Panc1 (cell line): ENCODE measurements at regions not wholly inside any gene's neighbourhood (a gene's known extent, or its start where the extent isn't known, plus 50 kb on each side); places are given as distances from the start of the nearest gene placed in this dataset.

ENCODE experiments used
- ATAC-seq: fragments of 200-7000 bp; cut with Tn5 transposase; 2 replicates; pipeline ENCODE4 v1.9.1; 2020; ENCODE audit warnings: mild to moderate bottlenecking, moderate library complexity
- BruUV-seq: library from RNA; stranded (reverse); fragments of 400-500 nt; replicated peaks from 2 replicates; lab custom pipeline; 2021; lab: Mats Ljungman, UMichigan
- CTCF ChIA-PET: fragments of 300-600 bp; sonication (Branson Sonifier 250); formaldehyde crosslinking; loops from one replicate; lab custom pipeline; 2022; ENCODE audit warnings: antibody characterized with exemption; lab: Charles Lee
- POLR2A ChIA-PET: fragments of 300-600 bp; sonication (Branson Sonifier 250); formaldehyde crosslinking; loops from one replicate; lab custom pipeline; 2022; ENCODE audit warnings: antibody characterized with exemption; lab: Charles Lee
- DNase-seq: peaks from one replicate; pipeline ENCODE4 v3.0.0-alpha.2; 2010; ENCODE audit warnings: low read depth, low spot score
- H3K27ac ChIP-seq: 2 replicates; pipeline ENCODE4 v1.5.1; 2011; ENCODE audit warnings: mild to moderate bottlenecking, low read length, inconsistent platforms
- H3K27me3 ChIP-seq: fragments of 200-500 bp; sonication (Bioruptor generic); 2 replicates; pipeline ENCODE4 v1.6.0; 2014; ENCODE audit warnings: low read length, inconsistent platforms; ENCODE audit not compliant: control insufficient read depth, insufficient read depth
- H3K36me3 ChIP-seq: fragments of 200-500 bp; sonication (Bioruptor generic); 2 replicates; pipeline ENCODE4 v1.5.1; 2014; ENCODE audit warnings: inconsistent platforms, mild to moderate bottlenecking, low read length, moderate library complexity; ENCODE audit not compliant: control insufficient read depth, insufficient read depth
- H3K4me1 ChIP-seq: 2 replicates; pipeline ENCODE4 v1.5.1; 2011; ENCODE audit warnings: inconsistent platforms, mild to moderate bottlenecking, low read length, moderate library complexity; ENCODE audit not compliant: control insufficient read depth, insufficient read depth
- H3K4me3 ChIP-seq, 2 experiments: 2 replicates each; pipeline ENCODE4 v1.5.1; 2011 to 2012; ENCODE audit warnings: low read depth in 2 of 2, low read length in 2 of 2, mild to moderate bottlenecking in 2 of 2, inconsistent platforms in 1 of 2, moderate library complexity in 1 of 2
- H3K9me3 ChIP-seq: fragments of 200-500 bp; sonication (Bioruptor generic); 2 replicates; pipeline ENCODE4 v1.5.1; 2014; ENCODE audit warnings: low read depth, mild to moderate bottlenecking, inconsistent platforms, low read length, moderate library complexity; ENCODE audit not compliant: control insufficient read depth, insufficient read depth
- POLR2AphosphoS5 ChIP-seq: IDR thresholded peaks from 2 replicates; pipeline ENCODE4 v1.6.1; 2012; ENCODE audit warnings: mild to moderate bottlenecking, low read depth, low read length, moderate library complexity
- REST ChIP-seq, 2 experiments: IDR thresholded peaks; 2 replicates each; pipeline ENCODE4 v1.6.1; 2011 to 2012; ENCODE audit warnings: low read depth in 2 of 2, control low read depth in 1 of 2, low read length in 1 of 2, mild to moderate bottlenecking in 1 of 2, moderate library complexity in 1 of 2; ENCODE audit not compliant: insufficient read depth in 1 of 2
- SIN3A ChIP-seq: IDR thresholded peaks from 2 replicates; pipeline ENCODE4 v1.6.1; 2012; ENCODE audit warnings: low read depth, mild to moderate bottlenecking, low read length, moderate library complexity, borderline replicate concordance; ENCODE audit not compliant: insufficient read depth
- TCF7L2 ChIP-seq: IDR thresholded peaks from 2 replicates; pipeline ENCODE4 v1.6.1; 2011; ENCODE audit warnings: mild to moderate bottlenecking, low read depth, low read length, inconsistent platforms
- in situ Hi-C: cut with HindIII; loops from 2 replicates; pipeline ENCODE4 v1.10.0; 2016; ENCODE audit warnings: low sequenced_read_pairs, low pct_unique_long_range_greater_than_20kb
- intact Hi-C: fragments of 100-400 bp; cut with micrococcal nuclease; formaldehyde crosslinking; loops from one replicate; pipeline ENCODE4 v1.10.0; 2022; ENCODE audit not compliant: unreplicated experiment
- TF ChIP-seq, protein P1 (sequence below): fragments of 450-650 bp; IDR thresholded peaks from 2 replicates; pipeline ENCODE4 v1.5.1; 2017; ENCODE audit warnings: mild to moderate bottlenecking

DNA sequence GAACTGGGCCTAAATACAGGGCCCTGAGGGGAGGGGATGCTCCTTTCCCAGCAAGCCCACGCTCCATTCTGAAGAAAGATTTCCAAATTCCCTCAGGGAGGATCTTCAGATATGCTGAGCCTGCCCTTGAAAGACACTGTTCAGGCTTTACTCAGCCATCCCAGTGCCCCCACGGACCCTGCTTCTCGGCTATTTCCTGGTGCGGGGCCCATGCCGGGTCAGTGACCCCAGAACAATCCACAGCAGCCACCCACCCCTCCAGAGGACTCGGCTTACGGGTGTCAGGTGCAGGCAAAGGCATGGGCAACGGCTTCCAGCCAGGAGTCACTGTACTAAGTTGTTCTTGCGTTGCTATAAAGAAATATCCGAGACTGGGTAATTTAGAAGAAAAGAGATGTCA is 137.1 kb downstream of the OAT start:
- in situ Hi-C loops = no loop called here
- no peak for TF ChIP-seq POLR2AphosphoS5
- TF ChIP-seq, protein P1, sequence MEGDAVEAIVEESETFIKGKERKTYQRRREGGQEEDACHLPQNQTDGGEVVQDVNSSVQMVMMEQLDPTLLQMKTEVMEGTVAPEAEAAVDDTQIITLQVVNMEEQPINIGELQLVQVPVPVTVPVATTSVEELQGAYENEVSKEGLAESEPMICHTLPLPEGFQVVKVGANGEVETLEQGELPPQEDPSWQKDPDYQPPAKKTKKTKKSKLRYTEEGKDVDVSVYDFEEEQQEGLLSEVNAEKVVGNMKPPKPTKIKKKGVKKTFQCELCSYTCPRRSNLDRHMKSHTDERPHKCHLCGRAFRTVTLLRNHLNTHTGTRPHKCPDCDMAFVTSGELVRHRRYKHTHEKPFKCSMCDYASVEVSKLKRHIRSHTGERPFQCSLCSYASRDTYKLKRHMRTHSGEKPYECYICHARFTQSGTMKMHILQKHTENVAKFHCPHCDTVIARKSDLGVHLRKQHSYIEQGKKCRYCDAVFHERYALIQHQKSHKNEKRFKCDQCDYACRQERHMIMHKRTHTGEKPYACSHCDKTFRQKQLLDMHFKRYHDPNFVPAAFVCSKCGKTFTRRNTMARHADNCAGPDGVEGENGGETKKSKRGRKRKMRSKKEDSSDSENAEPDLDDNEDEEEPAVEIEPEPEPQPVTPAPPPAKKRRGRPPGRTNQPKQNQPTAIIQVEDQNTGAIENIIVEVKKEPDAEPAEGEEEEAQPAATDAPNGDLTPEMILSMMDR = no peak

DNA sequence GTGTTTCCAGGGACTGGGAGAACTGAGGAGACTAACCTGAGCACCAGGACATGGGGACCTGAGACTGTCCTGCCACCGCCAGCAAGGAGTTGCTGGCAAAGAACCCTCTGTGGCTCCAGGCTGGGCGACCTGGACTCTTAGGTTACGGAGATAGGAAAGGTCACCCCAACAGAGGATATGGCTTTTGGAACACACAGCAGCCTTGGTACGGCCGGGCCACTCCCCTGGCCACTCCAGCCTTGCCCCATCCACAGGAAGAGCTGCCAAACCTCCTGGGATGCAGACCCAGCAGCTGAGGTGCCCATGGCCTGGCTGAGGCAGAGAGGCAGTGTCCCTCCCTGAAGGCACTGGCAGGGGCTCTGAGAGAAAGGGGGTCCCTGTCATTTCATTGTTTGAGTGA is 137.8 kb downstream of the OAT start:
- Histone ChIP-seq H3K27me3 (no peaks in the 10 kb centered on the region; the same call in 1 of the 2 replicates), H3K4me3 (no peak overlapping the region), H3K4me1 (no peaks in the 10 kb centered on the region), H3K9me3 (no peaks in the 10 kb centered on the region), H3K36me3 (no peaks in the 10 kb centered on the region), H3K27ac (no peak overlapping the region)
- intact Hi-C loops = no loop called here
- CTCF ChIA-PET = no interaction called here
- in situ Hi-C loops = no loop called here
- DNase-seq (no peak), ATAC-seq (no peak)
- POLR2A ChIA-PET = no interaction called here
- no TSS peak for BruUV-seq
- TF ChIP-seq, protein P1 = no peak
- no peak for TF ChIP-seq TCF7L2
- no peak for TF ChIP-seq SIN3A
- no peak for TF ChIP-seq POLR2AphosphoS5
- TF ChIP-seq REST (IDR thresholded peaks at IDR 0.05; ENCODE audit: insufficient read depth in 1 of 2, low read depth in 2 of 2, low read length in 1 of 2) = no peak

More for the DNA sequence above, 137.1 kb downstream of the OAT start:
- no peaks in the 10 kb centered on the region for H3K9me3 ChIP-seq
- no peaks in the 10 kb centered on the region for H3K27me3 ChIP-seq
- intact Hi-C loops = no loop called here
- no peaks in the 10 kb centered on the region for H3K36me3 ChIP-seq
- CTCF ChIA-PET = no interaction called here
- ATAC-seq (no peak), DNase-seq (no peak)
- no peak overlapping the region for H3K27ac ChIP-seq
- H3K4me1 ChIP-seq = no peaks in the 10 kb centered on the region
- no peak overlapping the region for H3K4me3 ChIP-seq
- no TSS peak for BruUV-seq
- POLR2A ChIA-PET = no interaction called here
